NCI-H1694 treated with DMSO at 0.1 percent for 48 hours (cell line): ENCODE measurements at regions not wholly inside any gene's neighbourhood (a gene's known extent, or its start where the extent isn't known, plus 50 kb on each side); places are given as distances from the start of the nearest gene placed in this dataset.
A peak's percentile ranks its signal among the peaks of the same experiment; 100 is the strongest.
"Not testable (repeated sequence)": the region's sequence is repeated elsewhere in the genome, so short reads cannot be mapped to it uniquely, and the experiment has no call there.

ENCODE experiments used
- DNase-seq: peaks from one replicate; lab custom pipeline; 2025; lab: John Stamatoyannopoulos, UW

- DNase-seq = no peak
Measured at GRCh38 chr9:79087133-79087532, 484.6 kb upstream of the TLE4 start.

- no peak for DNase-seq
Measured at GRCh38 chr9:79089054-79089560, 482.7 kb upstream of the TLE4 start.

GRCh38 chr9:79089851-79090250, 481.9 kb upstream of the TLE4 start:
- DNase-seq = not testable (repeated sequence)

GRCh38 chr9:79103257-79103656, 468.5 kb upstream of the TLE4 start:
- DNase-seq = not testable (repeated sequence)

- DNase-seq = no peak
Measured at GRCh38 chr9:79104216-79104615, 467.5 kb upstream of the TLE4 start.

GRCh38 chr9:79104951-79105350, 466.8 kb upstream of the TLE4 start:
- DNase-seq = no peak

- no peak for DNase-seq
Measured at GRCh38 chr9:79107911-79108676, 463.7 kb upstream of the TLE4 start.

GRCh38 chr9:79111653-79112052, 460.1 kb upstream of the TLE4 start:
- DNase-seq = no peak

GRCh38 chr9:79115176-79115575, 456.6 kb upstream of the TLE4 start:
- DNase-seq = no peak

GRCh38 chr9:79116041-79116440, 455.7 kb upstream of the TLE4 start:
- no peak for DNase-seq

GRCh38 chr9:79116709-79117108, 455.1 kb upstream of the TLE4 start:
- DNase-seq = no peak

GRCh38 chr9:79120533-79120932, 451.2 kb upstream of the TLE4 start:
- DNase-seq = no peak

GRCh38 chr9:79120941-79121340, 450.8 kb upstream of the TLE4 start:
- DNase-seq = no peak

- DNase-seq = no peak
Measured at GRCh38 chr9:79123415-79123814, 448.4 kb upstream of the TLE4 start.

- DNase-seq = no peak
Measured at GRCh38 chr9:79127661-79128060, 444.1 kb upstream of the TLE4 start.

GRCh38 chr9:79129865-79130480, 441.8 kb upstream of the TLE4 start:
- peak; percentile 23 for DNase-seq

- DNase-seq = no peak
Measured at GRCh38 chr9:79131246-79131774, 440.5 kb upstream of the TLE4 start.

GRCh38 chr9:79131824-79132377, 439.9 kb upstream of the TLE4 start:
- DNase-seq = no peak

- no peak for DNase-seq
Measured at GRCh38 chr9:79134654-79135053, 437.1 kb upstream of the TLE4 start.

GRCh38 chr9:79135681-79136415, 435.9 kb upstream of the TLE4 start:
- no peak for DNase-seq

- no peak for DNase-seq
Measured at GRCh38 chr9:79140751-79141150, 431.0 kb upstream of the TLE4 start.

GRCh38 chr9:79143211-79143610, 428.6 kb upstream of the TLE4 start:
- no peak for DNase-seq
